Esophagus squamous epithelium (tissue), 5 donors: ENCODE measurements at regions not wholly inside any gene's neighbourhood (a gene's known extent, or its start where the extent isn't known, plus 50 kb on each side); places are given as distances from the start of the nearest gene placed in this dataset.

Experiments
- DNase-seq: peaks from one replicate; lab custom pipeline; 2025; lab: John Stamatoyannopoulos, UW
- H3K27ac ChIP-seq, 4 donors: fragments of 200-600 bp; sonication (generic); one replicate each; pipeline ENCODE4 v1.5.1; 2016 to 2019; ENCODE audit warnings: mild to moderate bottlenecking in 1 of 4
- H3K27me3 ChIP-seq, 4 donors: fragments of 200-600 bp; sonication (generic); 1 replicate in 3 of 4; 2 replicates in 1 of 4; pipeline versions ENCODE4 v1.5.1 to v1.6.0; 2017 to 2021; ENCODE audit warnings: antibody characterized with exemption in 1 of 4
- H3K36me3 ChIP-seq, 3 donors: fragments of 200-600 bp; sonication (generic); one replicate each; pipeline ENCODE4 v1.5.1; 2016 to 2019
- H3K4me1 ChIP-seq, 3 donors: fragments of 200-600 bp; sonication (generic); one replicate each; pipeline ENCODE4 v1.5.1; 2017 to 2019
- H3K4me3 ChIP-seq, 4 donors: fragments of 200-600 bp; sonication (generic); 1 replicate in 3 of 4; 2 replicates in 1 of 4; pipeline ENCODE4 v1.5.1; 2016 to 2019; ENCODE audit warnings: mild to moderate bottlenecking in 2 of 4, moderate library complexity in 1 of 4
- H3K9me3 ChIP-seq, 3 donors: fragments of 200-600 bp; sonication (generic); one replicate each; pipeline ENCODE4 v1.5.1; 2016 to 2019
- CTCF ChIP-seq, 6 experiments: fragments of 450-650 bp in 4 of 6; fragments of 200-600 bp in 2 of 6; sonication (generic) in 2 of 6; IDR thresholded peaks; one replicate each; pipeline ENCODE4 v1.5.1; 2016 to 2019; ENCODE audit warnings: antibody characterized with exemption in 6 of 6, mild to moderate bottlenecking in 4 of 6, moderate library complexity in 4 of 6
- POLR2A ChIP-seq, 4 donors: fragments of 450-650 bp; IDR thresholded peaks; one replicate each; pipeline ENCODE4 v1.6.1; 2017; ENCODE audit warnings: antibody characterized with exemption in 4 of 4, mild to moderate bottlenecking in 4 of 4, moderate library complexity in 3 of 4
- WGBS, 2 donors: methylation state at CpG; one replicate each; pipeline ENCODE4 v1.1.5; 2018; 5-methylcytosine and 5-hydroxymethylcytosine counted together
- intact Hi-C: fragments of 100-400 bp; cut with DNase I; formaldehyde crosslinking; loops from one replicate; pipeline ENCODE4 v1.15.0; 2022
- donor health status: DM: yes; HTN: yes; CAD: no.

- H3K27ac ChIP-seq: no peak overlapping the region
- intact Hi-C loops: no loop called here
- 63 to 95% methylated on average over 3 to 4 of the region's 4 CpGs for WGBS, 2 donors
- H3K4me1 ChIP-seq: peaks cover 10 to 53% (median 15%) of the 10 kb centered on the region in 3 donors
- H3K9me3 ChIP-seq: no peaks in the 10 kb centered on the region
- no peaks in the 10 kb centered on the region for H3K36me3 ChIP-seq
- H3K4me3 ChIP-seq: no peak overlapping the region
- peaks cover 0 to 38% (median 0%) of the 10 kb centered on the region in 4 donors for H3K27me3 ChIP-seq
- DNase-seq: no peak
- no peak for TF ChIP-seq POLR2A (IDR thresholded peaks at IDR 0.05)
- no peak for TF ChIP-seq CTCF (IDR thresholded peaks at IDR 0.05)
These were observed 96.2 kb upstream of the RUNX3 start for GRCh38 chr1:25026304-25026703.

GRCh38 chr1:25024615-25025350, 94.7 kb upstream of the RUNX3 start:
- TF ChIP-seq CTCF (IDR thresholded peaks at IDR 0.05): no peak
- TF ChIP-seq POLR2A (IDR thresholded peaks at IDR 0.05): no peak
- intact Hi-C loops: no loop called here
- no peak for DNase-seq

GRCh38 chr1:25023826-25024225, 93.8 kb upstream of the RUNX3 start:
- 81% methylated on average over 3 of the region's 5 CpGs; no CpG with 5 or more reads in 1 of the 2 donors for WGBS, 2 donors
- intact Hi-C loops: no loop called here
- no peak for DNase-seq
- TF ChIP-seq POLR2A (IDR thresholded peaks at IDR 0.05): no peak
- Histone ChIP-seq H3K27ac (peak overlapping the region in 2 of 4 donors; percentile 70 to 87), H3K4me3 (no peak overlapping the region), H3K4me1 (peaks cover 10 to 42% (median 15%) of the 10 kb centered on the region in 3 donors), H3K9me3 (no peaks in the 10 kb centered on the region), H3K36me3 (no peaks in the 10 kb centered on the region), H3K27me3 (peaks cover 0 to 19% (median 0%) of the 10 kb centered on the region in 4 donors)

More at GRCh38 chr1:25024615-25025350, 94.7 kb upstream of the RUNX3 start:
- WGBS, 2 donors: 63 to 67% methylated on average over 6 to 10 of the region's 15 CpGs
- Histone ChIP-seq H3K27me3 (peaks cover 0 to 27% (median 0%) of the 10 kb centered on the region in 4 donors), H3K4me3 (no peak overlapping the region), H3K27ac (no peak overlapping the region), H3K36me3 (no peaks in the 10 kb centered on the region), H3K4me1 (peaks cover 10 to 49% (median 15%) of the 10 kb centered on the region in 3 donors), H3K9me3 (no peaks in the 10 kb centered on the region)

- Histone ChIP-seq H3K36me3 (no peaks in the 10 kb centered on the region), H3K27ac (peak overlapping the region; percentile 54 to 87 (median 66)), H3K27me3 (peaks cover 0 to 16% (median 0%) of the 10 kb centered on the region in 4 donors), H3K4me3 (no peak overlapping the region), H3K4me1 (peaks cover 10 to 42% (median 15%) of the 10 kb centered on the region in 3 donors), H3K9me3 (no peaks in the 10 kb centered on the region)
- no peak for DNase-seq
- 86% methylated on average over 2 to 5 of the region's 6 CpGs for WGBS, 2 donors
- intact Hi-C loops: no loop called here
- TF ChIP-seq POLR2A (IDR thresholded peaks at IDR 0.05): no peak
- TF ChIP-seq CTCF (IDR thresholded peaks at IDR 0.05): no peak
These were observed 93.1 kb upstream of the RUNX3 start for GRCh38 chr1:25023190-25023578.

- TF ChIP-seq POLR2A (IDR thresholded peaks at IDR 0.05) (peak in 2 of 4 donors; percentile 12 to 54), CTCF (IDR thresholded peaks at IDR 0.05) (no peak)
- H3K36me3 ChIP-seq: no peaks in the 10 kb centered on the region
- 0% methylated on average over 1 of the region's 20 CpGs; no CpG with 5 or more reads in 1 of the 2 donors for WGBS, 2 donors
- no peak overlapping the region for H3K4me3 ChIP-seq
- H3K4me1 ChIP-seq: peaks cover 10 to 42% (median 15%) of the 10 kb centered on the region in 3 donors
- intact Hi-C loops: no loop called here
- peak; percentile 53 for DNase-seq
- H3K27ac ChIP-seq: peak overlapping the region; percentile 54 to 87 (median 66)
- peaks cover 0 to 12% (median 0%) of the 10 kb centered on the region in 4 donors for H3K27me3 ChIP-seq
- H3K9me3 ChIP-seq: no peaks in the 10 kb centered on the region
These were observed 92.5 kb upstream of the RUNX3 start for GRCh38 chr1:25022361-25023189.
